Activated CD4-positive, alpha-beta T cell treated with anti-CD3 and anti-CD28 coated beads, Interleukin-10, Interleukin-2, amounts not matched to agents 100 ng/mL and 50 ng/mL, durations not matched to agents 16 hours and 8 hours (primary cell): ENCODE measurements at regions not wholly inside any gene's neighbourhood (a gene's known extent, or its start where the extent isn't known, plus 50 kb on each side); places are given as distances from the start of the nearest gene placed in this dataset.

Source experiments
- DNase-seq: peaks from one replicate; pipeline ENCODE4 v3.0.0-alpha.2; 2020

DNA sequence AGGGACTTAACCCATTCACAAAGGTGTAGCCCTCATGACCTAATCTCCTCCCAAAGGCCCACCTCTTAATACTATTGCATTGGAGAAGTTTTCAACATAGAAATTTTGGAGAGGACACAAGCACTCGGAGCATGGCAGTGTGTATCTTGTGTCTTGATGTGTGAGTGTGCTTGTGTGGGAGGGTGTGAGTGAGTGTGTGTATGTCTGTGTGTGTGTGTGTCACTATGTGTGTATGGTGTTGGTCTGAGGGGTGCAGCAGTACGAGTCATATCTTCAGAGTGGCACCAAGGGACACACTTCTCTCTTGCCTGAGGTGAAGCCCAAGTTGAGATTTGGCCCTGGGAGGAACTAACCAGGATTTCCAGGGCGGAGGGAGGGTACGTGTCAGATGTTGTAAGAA lies 73.7 kb downstream of the NAV1 start:
- no peak for DNase-seq

DNA sequence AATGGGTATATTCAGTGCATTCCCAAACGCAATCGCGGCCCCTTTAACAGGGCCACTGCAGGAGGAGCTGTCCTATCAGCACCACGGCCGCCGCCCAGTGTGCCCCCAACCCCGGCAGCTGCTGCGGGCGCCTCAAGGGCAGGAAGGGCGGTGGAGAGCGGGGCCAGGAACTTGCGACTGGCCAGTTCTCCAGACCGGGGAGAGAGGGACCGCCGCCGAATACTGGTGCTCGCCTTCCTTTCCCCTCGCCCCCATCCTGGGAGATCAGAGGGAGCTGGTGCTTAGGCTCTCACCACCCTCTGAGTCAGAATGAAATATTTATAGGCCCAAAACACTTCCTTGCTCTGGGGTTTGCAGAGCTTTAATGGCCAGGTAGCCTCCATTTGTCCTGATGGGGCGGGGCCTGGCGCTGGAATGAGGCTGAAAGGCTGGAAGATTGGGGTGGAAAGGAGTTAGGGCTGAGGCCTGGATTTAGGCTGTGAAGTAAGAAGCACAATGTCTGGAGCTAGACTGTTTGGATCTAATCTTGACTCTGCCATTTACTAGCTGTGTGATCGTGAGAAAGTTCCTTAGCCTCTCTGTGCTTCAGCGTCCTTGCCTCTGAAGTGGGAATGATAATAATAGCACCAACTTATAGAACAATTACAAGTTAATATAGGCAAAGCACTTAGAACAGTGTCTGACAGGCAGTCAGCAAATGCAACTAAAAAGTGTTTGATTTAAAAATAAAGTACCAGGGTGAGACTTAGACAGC lies 75.5 kb downstream of the NAV1 start:
- no peak for DNase-seq

DNA sequence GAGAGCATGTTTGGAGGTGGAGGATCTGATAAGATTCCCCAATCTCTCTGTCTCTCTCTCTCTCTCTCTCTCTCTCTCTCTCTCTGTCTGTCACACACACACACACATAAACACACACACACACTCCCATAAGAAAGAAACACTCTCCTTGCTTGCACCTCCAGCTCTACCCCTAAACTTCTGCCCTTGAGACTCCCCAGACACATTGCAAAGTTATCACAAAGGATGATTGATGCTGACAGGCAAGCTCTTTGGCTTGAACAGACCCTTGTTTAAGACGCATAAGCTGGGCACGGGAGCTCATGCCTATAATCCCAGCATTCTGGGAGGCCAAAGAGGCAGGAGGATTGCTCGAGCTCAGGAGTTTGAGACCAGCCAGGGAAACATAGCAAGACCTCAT lies 78.2 kb downstream of the NAV1 start:
- DNase-seq: no peak

DNA sequence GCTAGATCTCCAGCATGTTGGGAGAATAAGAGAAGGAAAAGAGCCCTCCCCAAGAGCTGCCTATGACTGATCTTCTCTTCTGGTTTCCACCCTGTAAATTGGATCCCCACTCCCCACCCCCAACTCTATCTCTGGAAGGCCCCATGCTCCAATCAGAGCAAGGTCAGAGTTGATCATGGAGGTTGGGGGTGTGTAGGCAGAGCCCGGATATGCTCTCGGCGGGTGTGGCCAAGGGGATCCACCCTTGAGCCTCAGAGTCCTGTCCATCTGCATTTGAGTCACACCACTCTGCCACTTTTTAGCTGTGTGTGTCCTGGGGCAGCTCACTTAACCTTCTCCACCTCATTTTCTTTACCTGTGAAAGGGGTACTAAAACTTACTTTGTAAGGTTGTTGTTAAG lies 79.5 kb downstream of the NAV1 start:
- no peak for DNase-seq

DNA sequence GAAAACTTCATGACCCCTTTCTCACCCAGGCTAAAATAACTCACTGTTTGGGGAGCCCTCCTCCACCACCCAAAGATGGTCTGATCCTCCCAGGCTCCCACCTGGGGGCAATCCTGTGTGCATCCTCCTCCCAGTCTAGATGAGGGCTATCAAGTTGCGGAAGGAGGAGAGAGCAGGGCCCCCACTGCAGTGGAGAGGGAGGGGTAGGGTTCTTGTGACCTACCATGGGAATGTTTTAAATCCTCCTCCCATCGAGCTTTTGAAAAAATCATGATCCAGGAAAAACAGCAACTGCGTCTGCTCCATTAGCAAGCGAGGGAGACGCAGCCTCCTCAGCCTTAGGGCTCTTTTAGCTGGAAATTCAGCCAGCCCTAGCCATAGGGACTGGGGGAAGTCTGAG lies 80.0 kb downstream of the NAV1 start:
- no peak for DNase-seq

DNA sequence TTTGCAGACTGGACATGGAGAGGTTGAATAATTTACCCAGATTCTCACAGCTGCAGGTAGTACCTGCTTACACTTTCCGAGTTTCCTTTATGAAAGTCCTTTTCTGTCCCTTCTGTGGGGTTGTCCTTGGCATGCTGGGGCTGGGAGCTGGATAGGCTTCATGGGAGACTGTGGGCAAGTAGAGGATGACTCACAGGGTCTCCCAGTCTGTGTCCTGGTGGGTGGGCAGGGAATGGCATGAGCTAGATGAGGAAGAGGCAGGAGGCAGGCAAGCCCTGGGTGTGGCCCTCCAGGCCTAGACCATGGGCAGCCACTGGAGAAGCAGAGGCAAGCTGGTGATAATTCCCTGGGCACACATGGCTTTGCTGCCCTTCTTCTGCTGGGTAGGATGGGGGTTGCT lies 80.6 kb downstream of the NAV1 start:
- DNase-seq: no peak

DNA sequence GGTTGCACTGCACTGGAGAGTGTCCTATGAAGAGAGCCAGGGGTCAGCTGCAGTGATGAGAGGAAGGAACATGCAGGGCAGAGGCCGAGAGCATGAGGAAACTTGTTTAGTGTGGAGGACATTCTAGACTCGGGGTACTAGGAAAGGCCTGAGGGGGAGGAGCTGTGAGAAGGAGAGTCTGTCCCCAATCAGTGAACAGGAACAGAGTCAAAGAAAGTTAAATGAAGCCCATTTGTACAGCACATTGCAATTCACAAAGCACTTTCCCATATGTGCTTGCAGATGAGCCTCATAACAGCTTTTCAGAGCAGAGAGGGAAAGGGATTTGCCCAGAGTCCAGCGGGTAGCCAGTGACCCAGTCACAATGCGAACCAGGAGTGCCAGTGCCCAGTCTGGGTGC lies 83.4 kb downstream of the NAV1 start:
- DNase-seq: no peak

DNA sequence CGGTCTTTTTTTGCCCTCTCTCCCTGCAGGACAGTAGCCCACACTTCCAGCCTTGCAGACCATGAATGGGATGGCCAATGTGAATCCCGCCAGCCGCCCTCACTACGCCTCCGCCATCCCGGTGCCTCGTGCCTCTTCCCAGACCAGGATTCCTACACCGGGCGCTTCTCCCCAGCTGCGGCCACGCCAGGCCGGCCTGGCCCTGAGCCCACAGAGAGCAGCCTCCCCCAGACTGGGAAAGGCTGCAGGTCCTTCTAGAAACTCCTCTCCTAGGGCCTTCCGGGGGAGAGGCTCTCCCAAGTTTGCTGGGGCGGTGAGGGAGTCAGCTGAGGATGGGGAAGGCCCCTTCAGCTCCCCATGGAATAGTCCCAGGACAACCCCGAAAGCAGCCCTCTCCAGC lies 83.9 kb downstream of the NAV1 start:
- no peak for DNase-seq

DNA sequence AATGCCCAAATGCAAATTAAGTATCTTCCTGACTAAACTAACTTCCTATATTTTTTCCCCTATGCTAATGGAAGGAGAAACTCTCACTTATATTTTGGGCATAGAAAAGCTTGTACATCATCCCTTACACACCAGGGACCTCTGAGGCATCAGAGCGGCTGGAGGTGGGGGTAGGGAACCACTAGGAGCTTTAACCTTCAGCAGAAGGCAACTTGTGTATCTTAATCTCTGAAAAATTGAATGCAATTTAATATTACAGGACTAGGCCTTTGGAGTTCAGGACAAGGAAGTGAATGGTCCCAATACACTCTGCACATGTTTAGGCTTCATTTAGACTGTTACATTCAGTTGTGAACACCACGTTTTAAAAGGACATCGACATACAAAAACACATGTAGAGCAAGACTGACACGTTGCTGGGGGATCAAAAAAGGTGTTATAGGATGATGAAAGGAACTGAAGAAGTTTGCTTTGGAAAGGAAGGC lies 85.9 kb downstream of the NAV1 start:
- no peak for DNase-seq

DNA sequence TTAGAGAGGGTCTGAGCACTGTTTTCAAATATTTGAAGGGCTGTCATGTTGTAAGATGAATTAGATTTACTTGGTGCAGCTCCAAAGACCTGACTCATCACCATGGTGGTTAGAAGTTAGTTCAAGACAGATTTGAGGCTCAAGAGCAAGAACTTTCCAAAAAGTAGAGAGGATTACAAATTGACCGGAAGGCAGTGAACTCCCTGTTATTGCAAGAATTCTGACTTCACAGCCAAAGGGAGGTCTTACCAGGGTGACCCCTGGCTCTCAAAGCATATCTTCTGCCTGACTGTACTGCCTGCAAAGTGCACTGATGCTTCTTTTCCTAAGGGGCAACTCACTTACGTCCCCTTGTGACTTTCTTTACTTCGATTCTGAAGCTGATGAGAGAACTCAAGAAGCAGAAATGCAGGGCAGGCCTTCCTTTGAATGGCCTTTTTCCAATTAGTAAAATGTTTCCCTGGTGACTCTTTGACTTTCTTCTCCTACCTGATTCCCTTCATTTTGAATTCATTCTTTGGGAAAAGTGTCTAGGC lies 86.4 kb downstream of the NAV1 start:
- DNase-seq: no peak

DNA sequence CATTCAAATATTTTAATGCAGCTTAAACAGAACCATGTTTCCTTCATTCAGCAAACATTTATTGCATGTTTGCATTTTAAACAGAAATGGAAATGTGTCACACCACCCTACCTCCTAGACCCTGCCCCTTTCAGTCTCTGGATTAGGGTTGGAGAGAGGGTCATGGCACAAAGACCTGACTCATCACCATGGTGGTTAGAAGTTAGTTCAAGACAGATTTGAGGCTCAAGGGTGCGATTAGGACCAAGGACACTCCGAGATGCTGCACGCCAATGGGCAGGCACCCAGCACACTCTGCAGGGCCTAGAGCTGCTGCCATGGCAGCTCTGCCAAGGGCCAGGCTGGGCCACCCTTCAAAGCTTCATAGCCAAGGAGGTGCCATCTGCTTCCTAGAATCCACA lies 86.9 kb downstream of the NAV1 start:
- DNase-seq: no peak

DNA sequence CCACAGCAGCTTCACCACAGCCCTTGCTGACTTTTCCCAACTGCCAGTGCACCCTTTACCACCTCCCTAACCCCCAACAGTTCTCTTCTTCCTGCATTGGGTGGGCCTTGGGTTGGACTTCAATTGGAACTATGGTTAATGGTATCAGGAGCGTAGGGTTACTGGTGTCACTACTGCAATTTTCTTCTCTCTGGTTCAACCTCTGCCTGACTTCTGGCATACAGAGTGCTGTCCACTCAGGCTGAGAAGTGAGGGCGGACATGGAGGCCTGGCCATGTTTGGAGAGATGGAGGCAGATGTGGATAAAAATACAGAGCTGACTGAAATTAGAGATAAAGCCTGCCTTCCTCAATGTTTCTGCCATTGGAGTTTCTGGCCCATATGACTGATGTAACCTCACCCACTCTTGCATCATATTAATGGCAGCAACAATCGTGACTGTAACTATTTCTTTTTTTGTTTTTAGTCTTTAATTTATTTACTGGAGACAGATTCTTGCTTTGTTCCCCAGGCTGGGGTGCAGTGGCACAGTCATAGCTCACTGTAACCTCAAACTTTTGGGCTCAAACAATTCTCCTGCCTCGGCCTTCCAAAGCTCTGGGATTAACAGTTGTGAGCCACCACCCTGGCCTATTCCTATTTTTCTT lies 87.8 kb downstream of the NAV1 start:
- no peak for DNase-seq

DNA sequence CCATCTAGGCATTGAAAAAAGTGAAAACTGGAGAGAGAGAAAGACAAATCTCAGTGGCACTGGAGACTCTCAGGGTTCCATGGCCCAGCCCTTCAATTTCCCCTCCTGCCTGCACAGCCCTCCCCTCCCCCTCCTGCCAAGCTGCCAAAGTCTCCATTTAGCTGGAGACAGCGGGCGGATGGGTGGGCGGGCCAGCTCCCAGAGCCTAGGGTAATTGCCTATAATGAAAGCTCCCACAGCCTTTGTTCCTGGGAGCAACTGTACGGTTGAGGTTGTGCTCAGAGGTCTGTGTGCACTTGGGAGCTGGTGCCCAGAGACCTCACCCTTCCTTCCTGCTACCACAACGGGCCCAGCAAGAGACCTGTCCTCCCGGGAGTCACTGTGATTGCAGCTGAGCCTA lies 89.6 kb downstream of the NAV1 start:
- DNase-seq: no peak

DNA sequence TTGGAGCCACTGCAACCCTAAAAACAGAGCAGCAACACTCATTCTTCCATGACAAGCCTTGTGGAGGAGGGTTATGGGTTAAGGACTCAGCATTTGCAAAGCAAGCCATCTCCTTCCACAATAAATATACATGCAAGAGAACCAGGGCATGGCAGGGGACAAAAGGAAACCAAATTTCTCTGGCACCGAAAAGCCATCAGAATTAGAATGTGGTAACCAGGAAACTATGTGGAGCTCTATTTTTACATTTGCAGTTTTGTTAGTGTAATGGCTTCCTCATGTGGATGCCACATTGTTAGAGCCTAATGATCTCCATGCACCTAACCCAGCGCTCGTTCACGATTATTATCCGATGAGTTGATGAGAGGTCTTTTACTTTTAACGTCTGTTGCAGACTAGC lies 91.7 kb downstream of the NAV1 start:
- DNase-seq: no peak

DNA sequence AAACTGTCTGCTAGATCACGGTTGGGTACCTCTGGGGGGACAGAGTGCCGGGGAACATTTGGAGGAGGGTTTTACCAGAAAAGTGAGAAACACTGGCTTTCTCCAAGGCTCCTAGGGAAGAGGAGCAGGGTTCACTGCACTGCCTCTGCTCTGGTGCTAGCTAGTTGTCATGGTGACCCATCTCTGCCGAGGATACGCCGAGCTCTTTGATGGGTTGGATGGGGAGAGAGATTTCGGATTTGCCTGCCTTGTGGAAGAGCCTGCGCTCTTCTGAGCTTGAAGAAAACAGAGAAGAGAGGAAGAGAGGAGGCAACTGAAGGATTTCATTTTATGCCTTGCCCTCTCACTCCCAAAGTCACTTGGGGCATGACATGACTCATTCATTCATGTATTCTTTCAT lies 92.1 kb downstream of the NAV1 start:
- no peak for DNase-seq

DNA sequence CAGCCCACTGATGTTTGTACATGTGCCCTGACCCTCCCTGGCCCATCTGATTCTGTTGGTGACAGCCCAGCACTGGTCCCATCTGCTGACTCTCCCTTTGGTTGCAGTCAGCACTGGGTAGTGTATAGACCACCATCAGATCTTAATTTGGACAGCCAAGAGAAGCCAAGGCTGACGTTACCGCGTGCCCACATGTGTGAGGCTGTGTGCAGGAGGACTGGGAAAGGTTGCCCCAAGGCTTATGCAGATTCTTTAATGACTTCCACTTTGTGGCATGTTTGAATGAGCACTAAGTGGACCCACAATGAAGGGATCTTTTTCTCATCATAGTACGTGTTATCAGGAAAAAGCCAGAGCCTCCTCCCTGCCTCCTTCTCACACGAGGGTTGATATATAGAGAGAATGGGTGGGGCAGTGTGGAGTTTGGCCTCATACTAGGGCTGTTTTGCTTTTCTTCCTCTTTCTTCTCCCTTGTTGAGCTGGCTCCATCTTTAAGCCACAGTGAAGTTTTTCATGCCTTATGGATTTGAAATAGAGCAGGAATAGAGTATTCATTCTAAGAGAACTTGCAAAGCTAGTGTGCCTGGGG lies 93.5 kb downstream of the NAV1 start:
- DNase-seq: no peak

DNA sequence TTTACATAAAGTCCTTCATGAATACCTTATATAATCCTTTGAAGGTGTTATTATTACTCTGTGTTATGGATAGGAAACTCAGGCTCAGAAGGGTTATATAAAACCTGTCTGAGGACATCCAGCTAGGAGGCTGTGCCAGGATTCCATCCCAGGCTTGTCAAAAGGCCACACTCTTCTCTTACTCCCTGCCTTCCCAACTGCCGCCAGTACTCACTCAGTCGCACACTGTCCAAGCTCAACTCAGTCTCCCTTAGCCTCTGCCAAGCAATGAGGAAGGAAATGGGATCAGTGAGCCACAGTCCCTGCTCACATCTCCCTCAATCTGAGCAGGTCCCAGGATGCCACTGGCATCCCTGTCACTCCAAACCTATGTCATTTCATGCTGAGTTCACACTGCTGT lies 94.4 kb downstream of the NAV1 start:
- no peak for DNase-seq

DNA sequence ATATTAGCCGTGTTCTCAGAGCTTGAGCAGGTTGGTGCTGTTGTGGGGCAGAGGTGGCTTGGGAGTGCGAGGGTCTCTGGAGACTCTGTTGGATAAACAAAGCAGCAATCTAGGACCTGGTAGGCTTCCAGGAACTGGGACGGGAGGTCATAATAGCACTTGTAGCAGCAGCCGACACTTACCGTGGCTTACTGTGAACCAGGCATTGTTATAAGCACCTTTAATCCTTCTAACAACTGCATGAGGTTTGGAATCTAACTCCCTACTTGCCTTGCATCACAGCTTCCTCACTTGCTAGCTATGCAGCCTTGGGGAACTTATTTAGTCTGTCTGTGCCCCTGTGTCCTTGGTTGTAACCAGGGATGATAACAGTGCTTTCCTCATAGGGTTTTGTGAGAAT lies 94.9 kb downstream of the NAV1 start:
- DNase-seq: no peak

DNA sequence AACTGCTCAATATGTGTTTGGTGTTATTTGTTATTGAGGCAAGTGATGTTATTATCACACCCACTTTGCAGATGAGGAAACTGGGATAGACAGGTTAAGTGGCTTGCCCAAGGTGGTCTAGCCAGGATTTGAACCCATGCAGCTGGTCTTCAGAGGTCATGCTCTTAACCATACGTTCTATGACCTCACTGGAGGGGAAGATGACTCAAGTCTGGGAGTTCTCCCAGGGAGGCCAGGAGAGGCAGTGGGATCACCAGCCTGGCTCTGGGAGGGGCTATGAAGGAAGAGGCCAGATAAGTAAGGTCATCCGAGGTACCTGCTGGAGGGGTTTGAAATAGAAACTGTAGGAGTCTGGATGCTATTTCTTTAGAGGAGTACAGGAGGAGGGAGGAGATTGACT lies 95.3 kb downstream of the NAV1 start:
- no peak for DNase-seq

DNA sequence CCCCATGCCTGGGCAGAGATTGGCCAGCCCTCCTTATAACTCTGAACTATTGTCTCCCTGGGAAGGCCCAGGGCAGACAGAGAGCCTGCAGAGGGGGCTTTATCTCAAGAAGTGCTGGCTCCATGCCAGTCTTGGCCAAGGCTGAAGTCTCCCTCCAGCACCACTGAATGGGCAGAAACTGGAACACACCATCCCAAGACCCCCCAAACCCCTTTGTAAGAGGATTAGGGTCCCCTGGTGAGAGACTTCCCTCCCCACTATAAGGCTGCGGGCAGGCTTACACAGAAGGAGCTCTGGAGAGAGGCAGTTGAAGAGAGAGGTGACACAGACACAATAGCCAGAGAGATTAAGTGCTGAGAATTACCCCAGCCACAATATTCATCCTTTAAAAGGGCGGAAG lies 97.2 kb downstream of the NAV1 start:
- DNase-seq: no peak

DNA sequence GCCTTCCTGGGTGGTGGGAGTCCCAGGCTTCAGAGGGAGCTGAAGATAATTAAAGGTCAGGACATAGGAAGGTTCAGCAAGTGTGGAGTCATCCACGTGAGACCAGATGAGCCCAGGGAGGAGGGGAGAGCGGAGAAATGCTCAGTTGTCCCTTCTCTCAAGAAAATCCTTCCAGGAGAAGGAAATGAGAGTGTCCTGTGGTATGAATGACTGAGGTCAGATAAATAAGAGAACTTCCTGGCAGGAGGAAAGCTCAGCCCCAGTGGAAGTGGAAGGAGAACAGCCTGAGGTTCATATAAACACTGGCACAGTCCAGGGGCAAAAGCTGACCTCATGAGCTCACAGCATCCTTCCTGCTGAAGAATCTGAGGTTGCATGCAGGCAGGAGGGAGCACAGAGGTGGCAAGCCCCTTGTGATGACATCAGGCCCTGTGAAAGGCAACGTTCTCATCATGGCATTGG lies 97.6 kb downstream of the NAV1 start:
- DNase-seq: no peak

DNA sequence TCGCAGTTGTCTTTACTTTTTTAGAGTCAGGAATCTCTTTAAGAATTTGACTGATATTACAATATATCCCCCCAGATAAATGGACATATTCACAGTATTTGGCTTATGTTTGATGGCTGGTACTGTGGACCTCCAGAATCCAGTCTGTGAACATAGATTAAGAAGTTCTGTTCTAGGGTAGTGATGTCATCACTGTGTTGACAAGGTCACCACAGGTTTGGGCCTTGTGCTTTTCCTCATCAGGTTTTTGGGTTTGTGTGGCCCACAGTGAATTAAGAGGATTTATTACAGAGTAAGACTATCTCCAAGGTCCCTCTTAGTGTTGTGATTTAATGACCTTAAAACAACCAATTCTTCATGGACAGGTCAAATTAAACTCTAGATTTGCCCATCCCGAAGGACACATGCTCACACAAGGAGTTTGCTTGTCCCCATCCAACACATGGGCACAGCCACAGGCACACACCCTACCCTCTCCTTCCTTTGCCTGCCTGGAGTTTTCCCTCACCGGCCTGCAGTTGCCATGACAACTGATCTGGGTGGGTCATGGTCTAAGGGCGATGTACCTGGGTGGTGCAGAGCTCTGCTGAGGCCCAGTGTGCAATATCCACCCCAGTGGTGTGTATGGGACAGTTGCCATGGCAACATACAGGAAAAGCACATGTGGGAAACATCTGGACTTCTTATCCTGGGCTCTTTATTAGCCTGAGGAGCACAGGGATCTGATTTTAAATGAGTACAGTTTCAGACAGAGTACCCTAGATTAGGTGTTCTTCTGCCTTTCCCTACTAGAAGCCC lies 98.6 kb downstream of the NAV1 start:
- DNase-seq: no peak

DNA sequence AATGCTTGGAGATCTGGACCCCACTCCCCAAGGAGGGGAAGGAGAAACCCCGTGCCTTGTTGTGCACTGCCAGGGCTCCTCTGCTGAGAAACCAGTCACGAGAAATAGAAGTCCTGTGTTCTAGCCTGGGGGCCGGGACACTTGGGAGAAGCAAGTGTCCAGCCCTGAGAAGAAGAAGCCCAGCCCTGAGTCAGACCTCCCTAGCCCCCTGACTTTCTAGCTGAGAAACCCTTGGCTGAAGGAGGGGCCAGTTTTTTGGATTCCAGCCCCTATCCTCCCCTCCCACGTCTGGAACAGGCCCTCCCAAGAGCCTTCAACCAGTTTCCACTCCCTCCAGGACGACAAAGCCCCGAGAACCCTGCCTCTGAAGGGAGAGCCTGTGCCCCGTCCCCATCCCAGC lies 100.5 kb downstream of the NAV1 start:
- DNase-seq: no peak
